CD14-positive monocyte (primary cell): ENCODE measurements at regions not wholly inside any gene's neighbourhood (a gene's known extent, or its start where the extent isn't known, plus 50 kb on each side); places are given as distances from the start of the nearest gene placed in this dataset.

Experiments used
- DNase-seq, 3 donors: peaks; one replicate each; pipeline ENCODE4 v3.0.0-alpha.2; 2011 to 2022
- H2AFZ ChIP-seq: 2 replicates; pipeline ENCODE4 v1.6.0; 2012; ENCODE audit warnings: mild to moderate bottlenecking, low read depth, low read length, inconsistent platforms; ENCODE audit not compliant: insufficient read depth, poor library complexity, severe bottlenecking
- H3K27ac ChIP-seq, 2 donors: 1 replicate in 1 of 2; 2 replicates in 1 of 2; pipeline ENCODE4 v1.5.1; 2012 to 2013; ENCODE audit warnings: low read length in 2 of 2, control low read depth in 1 of 2, inconsistent platforms in 1 of 2, low read depth in 1 of 2, mild to moderate bottlenecking in 1 of 2
- H3K27me3 ChIP-seq, 2 donors: one replicate each; pipeline versions ENCODE4 v1.6.0 to v1.6.1; 2011 to 2013; ENCODE audit warnings: low read length in 2 of 2; ENCODE audit not compliant: control insufficient read depth in 2 of 2, insufficient read depth in 2 of 2
- H3K36me3 ChIP-seq, 2 donors: replicated peaks in 1 of 2; 1 replicate in 1 of 2; 2 replicates in 1 of 2; pipeline versions ENCODE4 v1.5.1 to v1.6.1; 2012 to 2013; ENCODE audit warnings: low read length in 2 of 2, control low read depth in 1 of 2, inconsistent platforms in 1 of 2, mild to moderate bottlenecking in 1 of 2; ENCODE audit not compliant: insufficient read depth in 2 of 2, control insufficient read depth in 1 of 2
- H3K4me1 ChIP-seq, 2 donors: 1 replicate in 1 of 2; 2 replicates in 1 of 2; pipeline versions ENCODE4 v1.5.1 to v1.6.1; 2012 to 2013; ENCODE audit warnings: low read length in 2 of 2, control low read depth in 1 of 2, inconsistent platforms in 1 of 2, mild to moderate bottlenecking in 1 of 2, moderate library complexity in 1 of 2; ENCODE audit not compliant: insufficient read depth in 2 of 2, control insufficient read depth in 1 of 2
- H3K4me2 ChIP-seq: replicated peaks from 2 replicates; pipeline ENCODE3; 2012; ENCODE audit warnings: low read length, moderate library complexity, mild to moderate bottlenecking; ENCODE audit not compliant: poor library complexity, severe bottlenecking; ENCODE audit errors: extremely low read depth
- H3K4me3 ChIP-seq, 3 experiments: fragments of 200-600 bp in 1 of 3; sonication (generic) in 1 of 3; replicated peaks in 1 of 3; 1 replicate in 2 of 3; 2 replicates in 1 of 3; pipeline ENCODE4 v1.5.1; 2011 to 2013; ENCODE audit warnings: low read length in 3 of 3, mild to moderate bottlenecking in 3 of 3, control low read depth in 2 of 3, low read depth in 2 of 3, inconsistent platforms in 1 of 3, moderate library complexity in 1 of 3
- H3K79me2 ChIP-seq: 2 replicates; pipeline ENCODE4 v1.6.0; 2012; ENCODE audit warnings: mild to moderate bottlenecking, control low read depth, inconsistent platforms, low read length, moderate library complexity; ENCODE audit not compliant: insufficient read depth
- H3K9ac ChIP-seq: 2 replicates; pipeline ENCODE4 v1.6.0; 2017; ENCODE audit warnings: low read length, mild to moderate bottlenecking; ENCODE audit not compliant: insufficient read depth, poor library complexity, severe bottlenecking
- H3K9me3 ChIP-seq, 2 donors: replicated peaks in 1 of 2; 1 replicate in 1 of 2; 2 replicates in 1 of 2; pipeline versions ENCODE4 v1.5.1 to v1.6.1; 2012 to 2013; ENCODE audit warnings: low read length in 2 of 2, control low read depth in 1 of 2; ENCODE audit not compliant: control insufficient read depth in 1 of 2, insufficient read depth in 1 of 2
- H4K20me1 ChIP-seq: 2 replicates; pipeline ENCODE4 v1.6.0; 2012; ENCODE audit warnings: mild to moderate bottlenecking, low read length, control low read depth, moderate library complexity; ENCODE audit not compliant: insufficient read depth
- H3K27ac Mint-ChIP-seq, 7 donors: one replicate each; pipeline ENCODE4 v1.8.0; 2020; ENCODE audit warnings: mild to moderate bottlenecking in 7 of 7, mixed read lengths in 7 of 7, moderate library complexity in 6 of 7, inconsistent platforms in 2 of 7
- H3K27me3 Mint-ChIP-seq, 3 donors: one replicate each; pipeline ENCODE4 v1.8.0; 2021 to 2022; ENCODE audit warnings: low read depth in 3 of 3, mild to moderate bottlenecking in 3 of 3, mixed read lengths in 3 of 3, moderate library complexity in 3 of 3, inconsistent platforms in 1 of 3
- H3K36me3 Mint-ChIP-seq, 2 donors: one replicate each; pipeline ENCODE4 v1.8.0; 2020; ENCODE audit warnings: mixed read lengths in 2 of 2, inconsistent platforms in 1 of 2, mild to moderate bottlenecking in 1 of 2
- H3K4me1 Mint-ChIP-seq: one replicate; pipeline ENCODE4 v1.8.0; 2020; ENCODE audit warnings: mild to moderate bottlenecking, mixed read lengths
- H3K4me3 Mint-ChIP-seq, 2 donors: one replicate each; pipeline ENCODE4 v1.8.0; 2020; ENCODE audit warnings: mild to moderate bottlenecking in 2 of 2, mixed read lengths in 2 of 2, moderate library complexity in 1 of 2
- H3K9me3 Mint-ChIP-seq, 7 donors: one replicate each; pipeline ENCODE4 v1.8.0; 2020 to 2022; ENCODE audit warnings: mixed read lengths in 7 of 7, mild to moderate bottlenecking in 6 of 7, moderate library complexity in 6 of 7, inconsistent platforms in 2 of 7
- CTCF ChIP-seq: fragments of 200-600 bp; IDR thresholded peaks from one replicate; pipeline ENCODE4 v1.8.0; 2022; ENCODE audit warnings: antibody characterized with exemption, mild to moderate bottlenecking
- WGBS: methylation state at CpG from one replicate; pipeline ENCODE4 v1.1.5; 2013; ENCODE audit warnings: missing lambda C conversion rate; ENCODE audit not compliant: insufficient coverage; 5-methylcytosine and 5-hydroxymethylcytosine counted together
- intact Hi-C, 2 donors: fragments of 100-400 bp; cut with micrococcal nuclease; formaldehyde crosslinking; loops; one replicate each; pipeline versions ENCODE4 v1.15.0 to v1.15.1; 2023

- H3K4me1 Mint-ChIP-seq: no peaks in the 10 kb centered on the region
- intact Hi-C loops: no loop called here
These were observed 324.1 kb upstream of the CADM2 start for GRCh38 chr3:84634668-84635067.

GRCh38 chr3:84637272-84637671 is 321.5 kb upstream of the CADM2 start:
- no peak for TF ChIP-seq CTCF
- 90% methylated on average over 2 of the region's 3 CpGs for WGBS
- H3K4me3 Mint-ChIP-seq: no peak overlapping the region
- no peaks in the 10 kb centered on the region for H3K27me3 ChIP-seq
- no peaks in the 10 kb centered on the region for H3K36me3 Mint-ChIP-seq
- no peaks in the 10 kb centered on the region for H3K79me2 ChIP-seq
- no peak for DNase-seq
- no peaks in the 10 kb centered on the region for H3K27me3 Mint-ChIP-seq
- H4K20me1 ChIP-seq: no peaks in the 10 kb centered on the region
- peaks cover 0 to 4% (median 3%) of the 10 kb centered on the region in 7 donors for H3K9me3 Mint-ChIP-seq
- no peak overlapping the region for H3K4me3 ChIP-seq
- no peaks in the 10 kb centered on the region for H3K36me3 ChIP-seq
- no peaks in the 10 kb centered on the region for H3K4me1 ChIP-seq
- intact Hi-C loops: no loop called here
- no peak overlapping the region for H2AFZ ChIP-seq
- no peak overlapping the region for H3K27ac ChIP-seq
- H3K4me2 ChIP-seq: no peak overlapping the region
- H3K27ac Mint-ChIP-seq: no peak overlapping the region
- no peaks in the 10 kb centered on the region for H3K4me1 Mint-ChIP-seq
- H3K9me3 ChIP-seq: no peaks in the 10 kb centered on the region
- H3K9ac ChIP-seq: no peak overlapping the region

More at GRCh38 chr3:84634668-84635067, 324.1 kb upstream of the CADM2 start:
- H3K27ac Mint-ChIP-seq: no peak overlapping the region
- no peak overlapping the region for H2AFZ ChIP-seq
- no peak overlapping the region for H3K4me2 ChIP-seq
- TF ChIP-seq CTCF: no peak
- no peaks in the 10 kb centered on the region for H3K4me1 ChIP-seq
- H3K36me3 ChIP-seq: no peaks in the 10 kb centered on the region
- H3K27ac ChIP-seq: no peak overlapping the region
- no peaks in the 10 kb centered on the region for H3K27me3 ChIP-seq
- no peak overlapping the region for H3K9ac ChIP-seq
- H3K9me3 ChIP-seq: no peaks in the 10 kb centered on the region
- no peaks in the 10 kb centered on the region for H3K27me3 Mint-ChIP-seq
- no peaks in the 10 kb centered on the region for H3K36me3 Mint-ChIP-seq
- no peaks in the 10 kb centered on the region for H3K79me2 ChIP-seq
- H4K20me1 ChIP-seq: no peaks in the 10 kb centered on the region
- DNase-seq: no peak
- no peak overlapping the region for H3K4me3 Mint-ChIP-seq
- H3K9me3 Mint-ChIP-seq: peaks cover 0 to 4% (median 0%) of the 10 kb centered on the region in 7 donors
- H3K4me3 ChIP-seq: no peak overlapping the region
- WGBS: no CpG with 5 or more reads among the region's 1 CpG
